K562 (cell line): ENCODE measurements at regions not wholly inside any gene's neighbourhood (a gene's known extent, or its start where the extent isn't known, plus 50 kb on each side); places are given as distances from the start of the nearest gene placed in this dataset.

ENCODE experiments used
- BDP1 ChIP-seq: IDR thresholded peaks from 3 replicates; pipeline ENCODE4 v1.6.1; 2011; ENCODE audit not compliant: insufficient read length, insufficient read depth
- CBFA2T3 ChIP-seq: fragments of 450-650 bp; IDR thresholded peaks from 2 replicates; pipeline ENCODE4 v1.6.1; 2017
- CEBPB ChIP-seq: fragments of 450-650 bp; IDR thresholded peaks from 2 replicates; pipeline ENCODE4 v1.6.1; 2016; ENCODE audit warnings: missing genetic modification characterization, missing compliant biosample characterization
- EP300 ChIP-seq: IDR thresholded peaks from 2 replicates; pipeline ENCODE4 v1.6.1; 2012; ENCODE audit warnings: low read length, improper control_type of control experiment
- FOS ChIP-seq: IDR thresholded peaks from 3 replicates; pipeline ENCODE4 v1.6.1; 2011; ENCODE audit not compliant: insufficient read length; ENCODE audit errors: extremely low read depth
- FOXJ3 ChIP-seq: sonication (generic); formaldehyde crosslinking; IDR thresholded peaks from 2 replicates; pipeline ENCODE4 v1.4.0; 2020; ENCODE audit warnings: mild to moderate bottlenecking, missing genetic modification reagents
- POLR2AphosphoS5 ChIP-seq: IDR thresholded peaks from 2 replicates; pipeline ENCODE4 v1.6.1; 2011; ENCODE audit warnings: mild to moderate bottlenecking, low read depth, low read length, moderate library complexity; ENCODE audit not compliant: control insufficient read depth, insufficient read depth
- TAF1 ChIP-seq: IDR thresholded peaks from 2 replicates; pipeline ENCODE4 v1.6.1; 2011; ENCODE audit warnings: mild to moderate bottlenecking, low read length, moderate library complexity; ENCODE audit not compliant: insufficient read depth, control insufficient read depth, severe bottlenecking; ENCODE audit errors: extremely low read depth
- ZNF274 ChIP-seq: IDR thresholded peaks from 2 replicates; pipeline ENCODE4 v1.6.1; 2011; ENCODE audit warnings: low read depth, mild to moderate bottlenecking, low read length, moderate library complexity, borderline replicate concordance
- ZNF561 ChIP-seq: fragments of 450-650 bp; formaldehyde crosslinking; conservative IDR thresholded peaks from 2 replicates; pipeline ENCODE4 v1.4.0; 2020; ENCODE audit warnings: mild to moderate bottlenecking, moderate library complexity
- ZNF586 ChIP-seq: fragments of 450-650 bp; formaldehyde crosslinking; conservative IDR thresholded peaks from 2 replicates; pipeline ENCODE4 v1.4.0; 2020; ENCODE audit warnings: mild to moderate bottlenecking, moderate library complexity
- ZZZ3 ChIP-seq: fragments of 450-650 bp; IDR thresholded peaks from 2 replicates; pipeline ENCODE4 v1.6.1; 2016; ENCODE audit warnings: antibody characterized with exemption, mild to moderate bottlenecking, moderate library complexity
- TF ChIP-seq, protein P1 (sequence below): fragments of 250-450 bp; sonication (Bioruptor Pico); IDR thresholded peaks from 2 replicates; pipeline ENCODE4 v1.4.0; 2020; ENCODE audit warnings: mild to moderate bottlenecking, moderate library complexity
- TF ChIP-seq, protein P2 (sequence below), 3 experiments: IDR thresholded peaks in 2 of 3; conservative IDR thresholded peaks in 1 of 3; 2 replicates each; pipeline ENCODE4 v1.5.1; 2011 to 2012; ENCODE audit warnings: low read length in 3 of 3, mild to moderate bottlenecking in 3 of 3, control low read depth in 2 of 3, improper control_type of control experiment in 1 of 3, inconsistent platforms in 1 of 3, low read depth in 1 of 3, mixed read lengths in 1 of 3, moderate library complexity in 1 of 3; ENCODE audit not compliant: insufficient read depth in 2 of 3

DNA sequence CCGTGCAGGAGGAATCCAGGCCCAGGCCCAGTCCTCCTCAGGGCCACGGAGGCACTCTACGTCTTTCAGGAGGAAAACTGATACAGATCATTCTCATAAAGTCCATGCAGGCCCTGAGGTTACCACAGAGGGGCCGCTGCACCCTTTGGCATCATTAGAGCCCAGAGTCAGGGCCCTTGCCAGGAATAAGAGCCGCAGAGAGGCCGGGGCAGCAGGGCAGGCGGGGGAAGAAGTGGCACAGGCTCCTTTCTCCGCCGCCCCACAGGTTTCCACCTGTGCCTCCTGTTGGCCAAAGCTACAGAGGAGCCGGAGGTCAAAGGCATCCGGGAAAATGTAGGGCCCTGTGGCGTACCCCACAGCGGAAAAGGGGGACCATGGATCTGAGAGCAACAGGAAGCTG is 366.6 kb upstream of the SHH start:
- TF ChIP-seq ZNF586 (CRISPR knock-in tag): no peak
- TF ChIP-seq, protein P1, sequence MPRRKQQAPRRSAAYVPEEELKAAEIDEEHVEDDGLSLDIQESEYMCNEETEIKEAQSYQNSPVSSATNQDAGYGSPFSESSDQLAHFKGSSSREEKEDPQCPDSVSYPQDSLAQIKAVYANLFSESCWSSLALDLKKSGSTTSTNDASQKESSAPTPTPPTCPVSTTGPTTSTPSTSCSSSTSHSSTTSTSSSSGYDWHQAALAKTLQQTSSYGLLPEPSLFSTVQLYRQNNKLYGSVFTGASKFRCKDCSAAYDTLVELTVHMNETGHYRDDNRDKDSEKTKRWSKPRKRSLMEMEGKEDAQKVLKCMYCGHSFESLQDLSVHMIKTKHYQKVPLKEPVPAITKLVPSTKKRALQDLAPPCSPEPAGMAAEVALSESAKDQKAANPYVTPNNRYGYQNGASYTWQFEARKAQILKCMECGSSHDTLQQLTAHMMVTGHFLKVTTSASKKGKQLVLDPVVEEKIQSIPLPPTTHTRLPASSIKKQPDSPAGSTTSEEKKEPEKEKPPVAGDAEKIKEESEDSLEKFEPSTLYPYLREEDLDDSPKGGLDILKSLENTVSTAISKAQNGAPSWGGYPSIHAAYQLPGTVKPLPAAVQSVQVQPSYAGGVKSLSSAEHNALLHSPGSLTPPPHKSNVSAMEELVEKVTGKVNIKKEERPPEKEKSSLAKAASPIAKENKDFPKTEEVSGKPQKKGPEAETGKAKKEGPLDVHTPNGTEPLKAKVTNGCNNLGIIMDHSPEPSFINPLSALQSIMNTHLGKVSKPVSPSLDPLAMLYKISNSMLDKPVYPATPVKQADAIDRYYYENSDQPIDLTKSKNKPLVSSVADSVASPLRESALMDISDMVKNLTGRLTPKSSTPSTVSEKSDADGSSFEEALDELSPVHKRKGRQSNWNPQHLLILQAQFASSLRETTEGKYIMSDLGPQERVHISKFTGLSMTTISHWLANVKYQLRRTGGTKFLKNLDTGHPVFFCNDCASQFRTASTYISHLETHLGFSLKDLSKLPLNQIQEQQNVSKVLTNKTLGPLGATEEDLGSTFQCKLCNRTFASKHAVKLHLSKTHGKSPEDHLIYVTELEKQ (CRISPR knock-in tag): no peak
- no peak for TF ChIP-seq FOS
- no peak for TF ChIP-seq ZNF274
- TF ChIP-seq CEBPB (tag): no peak
- TF ChIP-seq, protein P2, sequence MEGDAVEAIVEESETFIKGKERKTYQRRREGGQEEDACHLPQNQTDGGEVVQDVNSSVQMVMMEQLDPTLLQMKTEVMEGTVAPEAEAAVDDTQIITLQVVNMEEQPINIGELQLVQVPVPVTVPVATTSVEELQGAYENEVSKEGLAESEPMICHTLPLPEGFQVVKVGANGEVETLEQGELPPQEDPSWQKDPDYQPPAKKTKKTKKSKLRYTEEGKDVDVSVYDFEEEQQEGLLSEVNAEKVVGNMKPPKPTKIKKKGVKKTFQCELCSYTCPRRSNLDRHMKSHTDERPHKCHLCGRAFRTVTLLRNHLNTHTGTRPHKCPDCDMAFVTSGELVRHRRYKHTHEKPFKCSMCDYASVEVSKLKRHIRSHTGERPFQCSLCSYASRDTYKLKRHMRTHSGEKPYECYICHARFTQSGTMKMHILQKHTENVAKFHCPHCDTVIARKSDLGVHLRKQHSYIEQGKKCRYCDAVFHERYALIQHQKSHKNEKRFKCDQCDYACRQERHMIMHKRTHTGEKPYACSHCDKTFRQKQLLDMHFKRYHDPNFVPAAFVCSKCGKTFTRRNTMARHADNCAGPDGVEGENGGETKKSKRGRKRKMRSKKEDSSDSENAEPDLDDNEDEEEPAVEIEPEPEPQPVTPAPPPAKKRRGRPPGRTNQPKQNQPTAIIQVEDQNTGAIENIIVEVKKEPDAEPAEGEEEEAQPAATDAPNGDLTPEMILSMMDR (IDR thresholded peaks at IDR 0.05 in 2 of 3, conservative IDR thresholded peaks at IDR 0.05 in 1 of 3; ENCODE audit: insufficient read depth in 2 of 3, low read depth in 1 of 3, low read length in 3 of 3): no peak
- TF ChIP-seq ZNF561 (CRISPR knock-in tag): no peak
- no peak for TF ChIP-seq BDP1
- TF ChIP-seq CBFA2T3: no peak
- TF ChIP-seq ZZZ3: no peak
- no peak for TF ChIP-seq TAF1
- TF ChIP-seq POLR2AphosphoS5: no peak
- no peak for TF ChIP-seq FOXJ3
- no peak for TF ChIP-seq EP300
